GM19043 (cell line): ENCODE measurements at regions not wholly inside any gene's neighbourhood (a gene's known extent, or its start where the extent isn't known, plus 50 kb on each side); places are given as distances from the start of the nearest gene placed in this dataset.
"Not testable (repeated sequence)": the region's sequence is repeated elsewhere in the genome, so short reads cannot be mapped to it uniquely, and the experiment has no call there.

Experiments used
- ATAC-seq: cut with Tn5 transposase; IDR thresholded peaks from one replicate; pipeline ENCODE4 v1.9.1; 2021; ENCODE audit warnings: low read depth; ENCODE audit not compliant: unreplicated experiment

GRCh38 chr5:68823301-68823700 lies 270.5 kb upstream of the SLC30A5 start:
- ATAC-seq: no peak

GRCh38 chr5:68830377-68830898 lies 263.4 kb upstream of the SLC30A5 start:
- ATAC-seq: no peak

- no peak for ATAC-seq
Measured at GRCh38 chr5:68834491-68834981, 259.3 kb upstream of the SLC30A5 start.

- no peak for ATAC-seq
Measured at GRCh38 chr5:68838157-68838718, 255.6 kb upstream of the SLC30A5 start.

GRCh38 chr5:68839019-68839552 lies 254.7 kb upstream of the SLC30A5 start:
- ATAC-seq: no peak

GRCh38 chr5:68843624-68844364 lies 250.0 kb upstream of the SLC30A5 start:
- ATAC-seq: no peak

- no peak for ATAC-seq
Measured at GRCh38 chr5:68845131-68845530, 248.7 kb upstream of the SLC30A5 start.

GRCh38 chr5:68846828-68847227 lies 247.0 kb upstream of the SLC30A5 start:
- ATAC-seq: no peak

- ATAC-seq: no peak
Measured at GRCh38 chr5:68848091-68848490, 245.7 kb upstream of the SLC30A5 start.

- no peak for ATAC-seq
Measured at GRCh38 chr5:68849103-68849502, 244.7 kb upstream of the SLC30A5 start.

- ATAC-seq: no peak
Measured at GRCh38 chr5:68849906-68850305, 243.9 kb upstream of the SLC30A5 start.

GRCh38 chr5:68861099-68861498 lies 232.7 kb upstream of the SLC30A5 start:
- ATAC-seq: no peak

- no peak for ATAC-seq
Measured at GRCh38 chr5:68862560-68862959, 231.3 kb upstream of the SLC30A5 start.

GRCh38 chr5:68865192-68865591 lies 228.6 kb upstream of the SLC30A5 start:
- not testable (repeated sequence) for ATAC-seq

GRCh38 chr5:68872088-68872839 lies 221.6 kb upstream of the SLC30A5 start:
- no peak for ATAC-seq

- ATAC-seq: no peak
Measured at GRCh38 chr5:68873198-68873597, 220.6 kb upstream of the SLC30A5 start.

- ATAC-seq: no peak
Measured at GRCh38 chr5:68875351-68875750, 218.5 kb upstream of the SLC30A5 start.

- no peak for ATAC-seq
Measured at GRCh38 chr5:68883436-68883835, 210.4 kb upstream of the SLC30A5 start.

- no peak for ATAC-seq
Measured at GRCh38 chr5:68884144-68884754, 209.6 kb upstream of the SLC30A5 start.

- no peak for ATAC-seq
Measured at GRCh38 chr5:68884883-68885282, 208.9 kb upstream of the SLC30A5 start.

GRCh38 chr5:68886814-68887213 lies 207.0 kb upstream of the SLC30A5 start:
- no peak for ATAC-seq
